OCI-LY7 (cell line): ENCODE measurements at regions not wholly inside any gene's neighbourhood (a gene's known extent, or its start where the extent isn't known, plus 50 kb on each side); places are given as distances from the start of the nearest gene placed in this dataset.

ENCODE experiments used
- BruUV-seq: library from RNA; stranded (reverse); fragments of 400-500 nt; replicated peaks from 2 replicates; lab custom pipeline; 2021; lab: Mats Ljungman, UMichigan
- CTCF ChIA-PET: fragments of 300-600 bp; sonication (Branson Sonifier 250); formaldehyde crosslinking; loops from one replicate; lab custom pipeline; 2022; ENCODE audit warnings: antibody characterized with exemption; ENCODE audit not compliant: unreplicated experiment; lab: Charles Lee
- POLR2A ChIA-PET: fragments of 300-600 bp; sonication (Branson Sonifier 250); formaldehyde crosslinking; loops from one replicate; lab custom pipeline; 2022; ENCODE audit warnings: antibody characterized with exemption; lab: Charles Lee
- DNase-seq: peaks from one replicate; pipeline ENCODE4 v3.0.0-alpha.2; 2015; ENCODE audit warnings: low spot score
- H2AFZ ChIP-seq: fragments of 200-600 bp; sonication (generic), shearing (Covaris generic); 2 replicates; pipeline ENCODE4 v1.6.1; 2014; ENCODE audit warnings: mild to moderate bottlenecking, antibody characterized with exemption, low read length, moderate library complexity
- H3K27ac ChIP-seq: fragments of 200-600 bp; sonication (generic); 2 replicates; pipeline ENCODE4 v1.5.1; 2014; ENCODE audit warnings: mixed run types, low read depth, mild to moderate bottlenecking, moderate library complexity, low read length, inconsistent platforms; ENCODE audit not compliant: poor library complexity, severe bottlenecking
- H3K36me3 ChIP-seq: fragments of 200-600 bp; sonication (generic); 2 replicates; pipeline ENCODE4 v1.6.1; 2014; ENCODE audit warnings: mild to moderate bottlenecking, antibody characterized with exemption, low read length, moderate library complexity, mixed read lengths; ENCODE audit not compliant: insufficient read depth
- H3K4me1 ChIP-seq: fragments of 200-600 bp; sonication (generic); 2 replicates; pipeline ENCODE4 v1.5.1; 2014; ENCODE audit warnings: mild to moderate bottlenecking, low read length; ENCODE audit not compliant: insufficient read depth, poor library complexity, severe bottlenecking
- H3K4me2 ChIP-seq: fragments of 200-600 bp; sonication (generic); 2 replicates; pipeline ENCODE4 v1.6.1; 2014; ENCODE audit warnings: mild to moderate bottlenecking, low read length
- H3K4me3 ChIP-seq: fragments of 200-600 bp; sonication (generic); 2 replicates; pipeline ENCODE4 v1.5.1; 2014; ENCODE audit warnings: mild to moderate bottlenecking, low read depth, low read length; ENCODE audit not compliant: poor library complexity, severe bottlenecking
- H3K79me2 ChIP-seq: fragments of 200-600 bp; sonication (generic); 2 replicates; pipeline ENCODE4 v1.6.1; 2016; ENCODE audit warnings: low read depth, mild to moderate bottlenecking, low read length, moderate library complexity, mixed read lengths; ENCODE audit not compliant: insufficient read depth
- H3K9me2 ChIP-seq: fragments of 200-600 bp; sonication (generic); 2 replicates; pipeline ENCODE4 v1.6.1; 2016; ENCODE audit warnings: mild to moderate bottlenecking, low read length, mixed read lengths; ENCODE audit not compliant: insufficient read depth
- H3K9me3 ChIP-seq: fragments of 200-600 bp; sonication (generic); 2 replicates; pipeline ENCODE4 v1.6.1; 2014; ENCODE audit warnings: mild to moderate bottlenecking, mixed run types, low read length, mixed read lengths
- H4K20me1 ChIP-seq: fragments of 200-600 bp; sonication (generic); 2 replicates; pipeline ENCODE4 v1.6.1; 2014; ENCODE audit warnings: mild to moderate bottlenecking, antibody characterized with exemption, low read length, moderate library complexity, mixed read lengths; ENCODE audit not compliant: insufficient read depth
- CTCF ChIP-seq: fragments of 200-600 bp; sonication (generic); conservative IDR thresholded peaks from 2 replicates; pipeline ENCODE4 v1.5.1; 2014; ENCODE audit warnings: mild to moderate bottlenecking, antibody characterized with exemption, low read length, moderate library complexity, mixed read lengths
- EZH2phosphoT487 ChIP-seq: fragments of 200-600 bp; sonication (generic); IDR thresholded peaks from 2 replicates; pipeline ENCODE4 v1.6.1; 2018; ENCODE audit warnings: low read depth, borderline replicate concordance, mild to moderate bottlenecking, mixed run types, antibody characterized with exemption, low read length, moderate library complexity, mixed read lengths
- intact Hi-C: fragments of 100-400 bp; cut with micrococcal nuclease; formaldehyde crosslinking; loops from one replicate; pipeline ENCODE4 v1.10.0; 2022; ENCODE audit not compliant: unreplicated experiment

- DNase-seq: no peak
- Histone ChIP-seq H3K79me2 (no peaks in the 10 kb centered on the region), H3K4me1 (no peaks in the 10 kb centered on the region), H3K4me2 (no peak overlapping the region), H3K4me3 (no peak overlapping the region), H3K36me3 (no peaks in the 10 kb centered on the region), H3K27ac (no peak overlapping the region), H2AFZ (no peak overlapping the region), H3K9me3 (no peaks in the 10 kb centered on the region), H4K20me1 (no peaks in the 10 kb centered on the region), H3K9me2 (no peaks in the 10 kb centered on the region)
- TF ChIP-seq CTCF (no peak), EZH2phosphoT487 (no peak)
- intact Hi-C loops: no loop called here
- CTCF ChIA-PET: no interaction called here
- no TSS peak for BruUV-seq
- POLR2A ChIA-PET: no interaction called here
Measured at GRCh38 chr14:49159081-49159480, 427.1 kb downstream of the RPS29 start.

- no peak for DNase-seq
- Histone ChIP-seq H2AFZ (no peak overlapping the region), H3K79me2 (no peaks in the 10 kb centered on the region), H3K9me2 (no peaks in the 10 kb centered on the region), H3K4me1 (no peaks in the 10 kb centered on the region), H3K4me2 (no peak overlapping the region), H3K27ac (no peak overlapping the region), H3K9me3 (no peaks in the 10 kb centered on the region), H3K4me3 (no peak overlapping the region), H3K36me3 (no peaks in the 10 kb centered on the region), H4K20me1 (no peaks in the 10 kb centered on the region)
- no peak for TF ChIP-seq EZH2phosphoT487
- TF ChIP-seq CTCF: no peak
- BruUV-seq: no TSS peak
- ChIA-PET POLR2A (no interaction called here), CTCF (no interaction called here)
- intact Hi-C loops: no loop called here
Measured at GRCh38 chr14:49139593-49139992, 446.6 kb downstream of the RPS29 start.

- no peaks in the 10 kb centered on the region for H3K9me3 ChIP-seq
- no peaks in the 10 kb centered on the region for H3K4me1 ChIP-seq
- POLR2A ChIA-PET: no interaction called here
- no peak for TF ChIP-seq EZH2phosphoT487
- peak; percentile 45 for TF ChIP-seq CTCF
- H2AFZ ChIP-seq: no peak overlapping the region
- H3K4me3 ChIP-seq: no peak overlapping the region
- intact Hi-C loops: no loop called here
- no TSS peak for BruUV-seq
- CTCF ChIA-PET: no interaction called here
- no peaks in the 10 kb centered on the region for H4K20me1 ChIP-seq
- no peaks in the 10 kb centered on the region for H3K36me3 ChIP-seq
- no peaks in the 10 kb centered on the region for H3K9me2 ChIP-seq
- no peak overlapping the region for H3K27ac ChIP-seq
- no peak overlapping the region for H3K4me2 ChIP-seq
- peak; percentile 14 for DNase-seq
- H3K79me2 ChIP-seq: no peaks in the 10 kb centered on the region
Measured at GRCh38 chr14:49134940-49135339, 451.2 kb downstream of the RPS29 start.
